GM12878 (cell line): ENCODE measurements at regions not wholly inside any gene's neighbourhood (a gene's known extent, or its start where the extent isn't known, plus 50 kb on each side); places are given as distances from the start of the nearest gene placed in this dataset.
"Not testable (repeated sequence)": the region's sequence is repeated elsewhere in the genome, so short reads cannot be mapped to it uniquely, and the experiment has no call there.

ENCODE experiments used
- ATF3 ChIP-seq: IDR thresholded peaks from 2 replicates; pipeline ENCODE4 v1.6.1; 2011; ENCODE audit warnings: low read depth, mild to moderate bottlenecking, low read length, moderate library complexity, borderline replicate concordance; ENCODE audit errors: extremely low read depth
- CREM ChIP-seq: IDR thresholded peaks from 2 replicates; pipeline ENCODE4 v1.6.1; 2014; ENCODE audit warnings: antibody characterized with exemption, low read depth
- CTCF ChIP-seq, 3 experiments: IDR thresholded peaks in 2 of 3; conservative IDR thresholded peaks in 1 of 3; 2 replicates each; pipeline ENCODE4 v1.5.1; 2011; ENCODE audit warnings: low read depth in 3 of 3, low read length in 3 of 3, mild to moderate bottlenecking in 3 of 3, control low read depth in 2 of 3, moderate library complexity in 2 of 3, inconsistent platforms in 1 of 3, mixed read lengths in 1 of 3; ENCODE audit not compliant: control insufficient read depth in 2 of 3, insufficient read depth in 1 of 3; ENCODE audit errors: extremely low read depth in 1 of 3
- EP300 ChIP-seq, 2 experiments: fragments of 150-350 bp in 1 of 2; IDR thresholded peaks; 2 replicates each; pipeline ENCODE4 v1.6.1; 2011 to 2012; ENCODE audit warnings: low read depth in 2 of 2, low read length in 2 of 2, borderline replicate concordance in 1 of 2, improper control_type of control experiment in 1 of 2, inconsistent platforms in 1 of 2; ENCODE audit not compliant: control insufficient read depth in 1 of 2
- HCFC1 ChIP-seq: fragments of 150-350 bp; IDR thresholded peaks from 2 replicates; pipeline ENCODE4 v1.6.1; 2014; ENCODE audit warnings: low read length
- HDAC2 ChIP-seq: fragments of 200-600 bp; sonication (generic); IDR thresholded peaks from 2 replicates; pipeline ENCODE4 v1.6.1; 2017
- POLR2AphosphoS5 ChIP-seq: IDR thresholded peaks from 2 replicates; pipeline ENCODE4 v1.6.1; 2011; ENCODE audit warnings: mild to moderate bottlenecking, low read length, inconsistent platforms

GRCh38 chr15:63448872-63449555 is 55.4 kb upstream of the USP3 start:
- not testable (repeated sequence) for TF ChIP-seq EP300 (IDR thresholded peaks at IDR 0.05; ENCODE audit: borderline replicate concordance in 1 of 2, control insufficient read depth in 1 of 2, low read depth in 2 of 2, low read length in 2 of 2); HCFC1; POLR2AphosphoS5; HDAC2; CTCF (IDR thresholded peaks at IDR 0.05 in 2 of 3, conservative IDR thresholded peaks at IDR 0.05 in 1 of 3; ENCODE audit: control insufficient read depth in 2 of 3, extremely low read depth in 1 of 3, insufficient read depth in 1 of 3, low read depth in 3 of 3, low read length in 3 of 3); CREM; ATF3
